Brain microvascular endothelial cell (primary cell): ENCODE measurements at regions not wholly inside any gene's neighbourhood (a gene's known extent, or its start where the extent isn't known, plus 50 kb on each side); places are given as distances from the start of the nearest gene placed in this dataset.

Experiments
- DNase-seq: peaks from one replicate; pipeline ENCODE4 v3.0.0-alpha.2; 2020
- H3K27ac ChIP-seq: fragments of 250-450 bp; sonication (Bioruptor Pico); 2 replicates; pipeline ENCODE4 v1.5.1; 2020; ENCODE audit warnings: mild to moderate bottlenecking, moderate library complexity
- H3K27me3 ChIP-seq: fragments of 250-450 bp; sonication (Bioruptor Pico); replicated peaks from 2 replicates; pipeline ENCODE4 v1.5.1; 2020; ENCODE audit warnings: mild to moderate bottlenecking
- H3K36me3 ChIP-seq: fragments of 250-450 bp; sonication (Bioruptor Pico); replicated peaks from 2 replicates; pipeline ENCODE4 v1.5.1; 2020; ENCODE audit warnings: mild to moderate bottlenecking
- H3K4me3 ChIP-seq: 2 replicates; pipeline ENCODE4 v1.5.1; 2011; ENCODE audit warnings: low read depth, mild to moderate bottlenecking, control low read depth, low read length, moderate library complexity
- in situ Hi-C: cut with HindIII; loops from 2 replicates; pipeline ENCODE4 v1.10.0; 2017; ENCODE audit warnings: low sequenced_read_pairs, low pct_ligation_motif_present
- TF ChIP-seq, protein P1 (sequence below): IDR thresholded peaks from 2 replicates; pipeline ENCODE4 v1.5.1; 2011; ENCODE audit warnings: low read depth, mild to moderate bottlenecking, moderate library complexity, low read length, control low read depth, inconsistent platforms; ENCODE audit errors: missing control alignments

DNA sequence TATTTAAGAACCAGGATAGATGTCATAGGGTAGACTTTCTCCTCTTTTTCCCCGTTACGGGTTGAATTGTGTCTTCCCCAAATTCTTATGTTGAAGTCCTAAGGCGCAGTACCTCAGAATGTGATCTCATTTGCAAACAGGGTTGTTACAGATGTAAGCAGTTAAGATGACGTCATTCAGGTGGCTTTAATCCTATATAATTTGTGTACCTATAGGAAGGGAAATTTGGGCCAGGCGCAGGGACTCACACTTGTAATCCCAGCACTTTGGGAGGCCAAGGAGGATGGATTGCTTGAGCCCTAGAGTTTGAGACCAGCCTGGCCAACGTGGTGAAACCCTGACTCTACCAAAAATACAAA, 99.5 kb upstream of the DHX40 start:
- Histone ChIP-seq H3K4me3 (no peak overlapping the region), H3K27ac (no peak overlapping the region), H3K36me3 (no peaks in the 10 kb centered on the region), H3K27me3 (no peaks in the 10 kb centered on the region)
- DNase-seq, result no peak
- in situ Hi-C loops, result no loop called here
- TF ChIP-seq, protein P1, sequence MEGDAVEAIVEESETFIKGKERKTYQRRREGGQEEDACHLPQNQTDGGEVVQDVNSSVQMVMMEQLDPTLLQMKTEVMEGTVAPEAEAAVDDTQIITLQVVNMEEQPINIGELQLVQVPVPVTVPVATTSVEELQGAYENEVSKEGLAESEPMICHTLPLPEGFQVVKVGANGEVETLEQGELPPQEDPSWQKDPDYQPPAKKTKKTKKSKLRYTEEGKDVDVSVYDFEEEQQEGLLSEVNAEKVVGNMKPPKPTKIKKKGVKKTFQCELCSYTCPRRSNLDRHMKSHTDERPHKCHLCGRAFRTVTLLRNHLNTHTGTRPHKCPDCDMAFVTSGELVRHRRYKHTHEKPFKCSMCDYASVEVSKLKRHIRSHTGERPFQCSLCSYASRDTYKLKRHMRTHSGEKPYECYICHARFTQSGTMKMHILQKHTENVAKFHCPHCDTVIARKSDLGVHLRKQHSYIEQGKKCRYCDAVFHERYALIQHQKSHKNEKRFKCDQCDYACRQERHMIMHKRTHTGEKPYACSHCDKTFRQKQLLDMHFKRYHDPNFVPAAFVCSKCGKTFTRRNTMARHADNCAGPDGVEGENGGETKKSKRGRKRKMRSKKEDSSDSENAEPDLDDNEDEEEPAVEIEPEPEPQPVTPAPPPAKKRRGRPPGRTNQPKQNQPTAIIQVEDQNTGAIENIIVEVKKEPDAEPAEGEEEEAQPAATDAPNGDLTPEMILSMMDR, result no peak

DNA sequence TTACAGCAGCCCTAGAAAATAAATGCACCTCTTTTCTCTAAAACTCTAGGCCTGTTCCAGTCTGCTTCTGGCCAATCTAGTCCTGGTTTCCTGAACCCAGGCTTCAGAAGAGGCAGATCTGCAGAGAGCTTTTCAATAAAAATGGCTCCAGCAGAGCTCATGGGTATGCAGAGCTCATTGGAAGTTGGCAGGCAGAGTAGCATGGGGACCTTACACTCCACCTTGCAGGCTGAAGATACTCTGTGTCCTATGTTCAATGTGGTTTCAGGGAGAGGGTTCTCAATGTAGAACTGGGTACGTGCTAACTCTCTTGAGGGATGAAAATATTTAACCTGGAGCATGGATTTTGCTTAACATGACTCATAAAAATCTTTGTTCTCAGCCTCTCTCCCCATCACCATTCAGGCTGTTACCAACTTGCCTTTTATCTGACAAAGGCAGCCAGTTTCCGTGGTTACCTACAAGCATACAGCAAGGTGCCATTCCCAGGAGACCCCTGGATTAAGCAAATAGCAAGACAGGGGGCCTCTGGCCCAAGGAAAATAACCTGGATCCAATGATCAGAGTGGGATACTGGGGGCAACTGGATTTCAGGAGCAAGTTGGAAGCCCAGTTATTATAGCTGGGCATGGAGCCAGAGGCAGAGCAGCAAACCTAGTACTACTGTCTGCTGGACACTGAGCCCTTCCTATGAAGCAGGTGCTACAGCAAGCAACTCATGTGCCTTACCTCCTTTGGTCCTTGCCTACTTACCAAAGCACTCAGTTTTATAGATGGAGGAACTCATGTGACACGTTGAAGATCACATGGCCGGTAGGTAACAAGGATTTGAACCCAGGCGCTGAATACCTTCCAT, 98.2 kb upstream of the DHX40 start:
- in situ Hi-C loops, result no loop called here
- Histone ChIP-seq H3K4me3 (no peak overlapping the region), H3K36me3 (no peaks in the 10 kb centered on the region), H3K27me3 (no peaks in the 10 kb centered on the region), H3K27ac (no peak overlapping the region)
- no peak for DNase-seq
- TF ChIP-seq, protein P1, result no peak

DNA sequence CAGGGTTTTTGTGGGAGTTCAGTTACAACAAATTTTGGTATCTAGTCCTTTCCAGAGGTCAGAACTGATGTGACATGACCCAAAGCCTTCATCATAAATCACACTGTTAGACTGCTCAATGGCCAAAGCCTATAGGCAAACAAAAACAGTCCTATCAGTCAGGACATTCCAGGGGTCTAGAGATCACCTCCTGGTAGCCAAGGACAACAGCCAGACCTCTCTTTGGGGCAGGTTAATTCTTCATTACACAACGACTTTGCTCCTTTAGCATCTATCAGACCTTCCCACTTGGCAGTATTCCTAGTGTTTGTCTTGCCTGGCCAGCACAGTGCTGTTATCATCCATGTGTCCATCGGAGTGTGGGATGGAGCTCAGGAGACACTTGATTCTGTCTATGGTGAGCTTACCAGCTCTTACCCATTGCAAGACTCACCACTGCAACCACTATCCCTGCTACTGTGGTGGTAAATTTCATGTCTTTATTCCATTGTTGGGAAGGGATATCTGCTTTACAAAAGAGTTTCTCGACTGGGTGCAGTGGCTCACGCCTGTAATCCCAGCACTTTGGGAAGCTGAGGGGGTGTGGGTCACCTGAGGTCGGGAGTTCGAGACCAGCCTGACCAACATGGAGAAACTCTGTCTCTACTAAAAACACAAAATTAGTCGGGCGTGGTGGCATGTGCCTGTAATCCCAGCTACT, 95.5 kb upstream of the DHX40 start:
- in situ Hi-C loops, result no loop called here
- no peak for DNase-seq
- TF ChIP-seq, protein P1, result no peak
- H3K4me3 ChIP-seq, result no peak overlapping the region
- H3K27me3 ChIP-seq, result no peaks in the 10 kb centered on the region
- H3K27ac ChIP-seq, result no peak overlapping the region
- no peaks in the 10 kb centered on the region for H3K36me3 ChIP-seq

DNA sequence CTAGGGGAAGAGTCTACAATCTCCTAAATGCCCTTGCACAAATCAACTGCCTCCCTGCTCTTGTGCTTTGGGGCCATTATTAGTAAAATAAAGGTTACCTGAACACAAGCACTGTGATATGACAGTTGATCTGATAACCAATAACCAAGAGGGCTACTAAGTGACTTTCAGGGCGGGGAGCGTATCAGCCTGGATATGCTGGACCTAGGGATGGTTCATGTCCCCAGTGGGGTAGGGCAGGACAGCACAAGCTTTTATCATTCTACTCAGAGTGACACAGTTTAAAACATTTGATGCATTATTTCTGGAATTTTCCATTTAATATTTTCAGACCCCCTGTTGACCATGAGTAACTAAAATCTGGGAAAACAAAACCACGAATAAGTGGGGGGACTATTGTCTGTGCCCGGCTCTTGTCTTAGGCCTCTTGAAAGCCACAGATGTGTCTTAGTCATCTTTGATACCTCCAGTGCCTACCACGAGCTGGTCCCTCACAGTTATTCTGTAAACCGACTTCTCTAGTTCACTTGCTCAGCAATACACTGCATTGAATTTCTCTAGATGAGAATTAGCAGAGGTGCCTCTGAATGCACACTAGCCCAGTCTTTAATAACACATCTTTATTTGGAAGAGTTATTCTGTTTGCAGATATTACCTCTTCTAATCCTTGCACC, 94.6 kb upstream of the DHX40 start:
- in situ Hi-C loops, result no loop called here

DNA sequence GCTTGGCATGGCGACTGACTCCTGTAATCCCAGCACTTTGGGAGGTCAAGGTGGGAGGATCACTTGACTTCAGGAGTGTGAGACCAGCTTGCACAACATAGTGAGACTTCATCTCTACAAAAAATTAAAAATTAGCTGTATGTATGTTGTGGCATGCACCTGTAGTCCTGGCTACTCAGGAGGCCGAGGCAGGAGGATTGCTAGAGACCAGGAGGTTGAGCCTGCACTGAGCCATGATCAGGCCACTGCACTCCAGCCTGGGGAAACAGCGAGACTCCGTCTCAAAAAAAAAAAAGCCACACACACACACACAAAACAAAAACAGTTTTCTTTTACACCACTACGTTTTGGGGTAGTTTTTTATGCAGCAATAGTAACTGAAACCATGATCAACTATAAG, 89.0 kb upstream of the DHX40 start:
- TF ChIP-seq, protein P1, result no peak
- Histone ChIP-seq H3K4me3 (no peak overlapping the region), H3K27me3 (no peaks in the 10 kb centered on the region), H3K36me3 (no peaks in the 10 kb centered on the region), H3K27ac (no peak overlapping the region)
- in situ Hi-C loops, result no loop called here
- DNase-seq, result no peak

More for the DNA sequence above, 94.6 kb upstream of the DHX40 start:
- Histone ChIP-seq H3K27me3 (no peaks in the 10 kb centered on the region), H3K27ac (no peak overlapping the region), H3K4me3 (no peak overlapping the region), H3K36me3 (no peaks in the 10 kb centered on the region)
- no peak for DNase-seq
- TF ChIP-seq, protein P1, result no peak
